AG09319 (cell line): ENCODE measurements at regions not wholly inside any gene's neighbourhood (a gene's known extent, or its start where the extent isn't known, plus 50 kb on each side); places are given as distances from the start of the nearest gene placed in this dataset.

Source experiments
- DNase-seq: peaks from one replicate; pipeline ENCODE4 v3.0.0-alpha.2; 2010; ENCODE audit warnings: low read depth; ENCODE audit errors: extremely low read depth
- CTCF ChIP-seq: IDR thresholded peaks from 2 replicates; pipeline ENCODE4 v1.5.1; 2011; ENCODE audit warnings: low read depth, mild to moderate bottlenecking, inconsistent platforms, low read length, moderate library complexity

- no peak for TF ChIP-seq CTCF
- no peak for DNase-seq
Measured at GRCh38 chr1:234941321-234942011, 187.2 kb downstream of the TOMM20 start.

GRCh38 chr1:234940841-234941240 lies 187.8 kb downstream of the TOMM20 start:
- DNase-seq: no peak
- no peak for TF ChIP-seq CTCF

GRCh38 chr1:234938924-234939323 lies 189.7 kb downstream of the TOMM20 start:
- TF ChIP-seq CTCF: no peak
- no peak for DNase-seq

- no peak for TF ChIP-seq CTCF
- DNase-seq: no peak
Measured at GRCh38 chr1:234938135-234938534, 190.5 kb downstream of the TOMM20 start.

- TF ChIP-seq CTCF: no peak
- no peak for DNase-seq
Measured at GRCh38 chr1:234936612-234937389, 191.8 kb downstream of the TOMM20 start.

- DNase-seq: no peak
- TF ChIP-seq CTCF: no peak
Measured at GRCh38 chr1:234934611-234935033, 194.0 kb downstream of the TOMM20 start.

- DNase-seq: no peak
- TF ChIP-seq CTCF: no peak
Measured at GRCh38 chr1:234933475-234933874, 195.2 kb downstream of the TOMM20 start.
